ENCODE measurements at regions not wholly inside any gene's neighbourhood (a gene's known extent, or its start where the extent isn't known, plus 50 kb on each side); places are given as distances from the start of the nearest gene placed in this dataset.

GRCh38 chr11:115050756-115051155, 372.4 kb downstream of the NXPE2 start:
- DNase-seq (ENCODE audit: low spot score): no peak
- TF ChIP-seq YY1 (IDR thresholded peaks at IDR 0.05): no peak
- no peak for TF ChIP-seq MAX (IDR thresholded peaks at IDR 0.05)
- TF ChIP-seq HNF4A (conservative IDR thresholded peaks at IDR 0.05): no peak
- no peak for TF ChIP-seq NR2F2 (IDR thresholded peaks at IDR 0.05)
- TF ChIP-seq JUND (IDR thresholded peaks at IDR 0.05): no peak
- TF ChIP-seq RXRA (IDR thresholded peaks at IDR 0.05): no peak
- TF ChIP-seq GABPA (IDR thresholded peaks at IDR 0.05 in 1 of 2, conservative IDR thresholded peaks at IDR 0.05 in 1 of 2): no peak
- TF ChIP-seq SP1 (IDR thresholded peaks at IDR 0.05): no peak
- TF ChIP-seq RAD21 (IDR thresholded peaks at IDR 0.05): no peak
- no peak for TF ChIP-seq ATF3 (IDR thresholded peaks at IDR 0.05)
- TF ChIP-seq FOXA1 (IDR thresholded peaks at IDR 0.05): no peak
- no peak for TF ChIP-seq CTCF (IDR thresholded peaks at IDR 0.05; ENCODE audit: low read depth, low read length, missing input control)
- TF ChIP-seq, protein P1, sequence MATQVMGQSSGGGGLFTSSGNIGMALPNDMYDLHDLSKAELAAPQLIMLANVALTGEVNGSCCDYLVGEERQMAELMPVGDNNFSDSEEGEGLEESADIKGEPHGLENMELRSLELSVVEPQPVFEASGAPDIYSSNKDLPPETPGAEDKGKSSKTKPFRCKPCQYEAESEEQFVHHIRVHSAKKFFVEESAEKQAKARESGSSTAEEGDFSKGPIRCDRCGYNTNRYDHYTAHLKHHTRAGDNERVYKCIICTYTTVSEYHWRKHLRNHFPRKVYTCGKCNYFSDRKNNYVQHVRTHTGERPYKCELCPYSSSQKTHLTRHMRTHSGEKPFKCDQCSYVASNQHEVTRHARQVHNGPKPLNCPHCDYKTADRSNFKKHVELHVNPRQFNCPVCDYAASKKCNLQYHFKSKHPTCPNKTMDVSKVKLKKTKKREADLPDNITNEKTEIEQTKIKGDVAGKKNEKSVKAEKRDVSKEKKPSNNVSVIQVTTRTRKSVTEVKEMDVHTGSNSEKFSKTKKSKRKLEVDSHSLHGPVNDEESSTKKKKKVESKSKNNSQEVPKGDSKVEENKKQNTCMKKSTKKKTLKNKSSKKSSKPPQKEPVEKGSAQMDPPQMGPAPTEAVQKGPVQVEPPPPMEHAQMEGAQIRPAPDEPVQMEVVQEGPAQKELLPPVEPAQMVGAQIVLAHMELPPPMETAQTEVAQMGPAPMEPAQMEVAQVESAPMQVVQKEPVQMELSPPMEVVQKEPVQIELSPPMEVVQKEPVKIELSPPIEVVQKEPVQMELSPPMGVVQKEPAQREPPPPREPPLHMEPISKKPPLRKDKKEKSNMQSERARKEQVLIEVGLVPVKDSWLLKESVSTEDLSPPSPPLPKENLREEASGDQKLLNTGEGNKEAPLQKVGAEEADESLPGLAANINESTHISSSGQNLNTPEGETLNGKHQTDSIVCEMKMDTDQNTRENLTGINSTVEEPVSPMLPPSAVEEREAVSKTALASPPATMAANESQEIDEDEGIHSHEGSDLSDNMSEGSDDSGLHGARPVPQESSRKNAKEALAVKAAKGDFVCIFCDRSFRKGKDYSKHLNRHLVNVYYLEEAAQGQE (IDR thresholded peaks at IDR 0.05): no peak
- TF ChIP-seq, protein P2, sequence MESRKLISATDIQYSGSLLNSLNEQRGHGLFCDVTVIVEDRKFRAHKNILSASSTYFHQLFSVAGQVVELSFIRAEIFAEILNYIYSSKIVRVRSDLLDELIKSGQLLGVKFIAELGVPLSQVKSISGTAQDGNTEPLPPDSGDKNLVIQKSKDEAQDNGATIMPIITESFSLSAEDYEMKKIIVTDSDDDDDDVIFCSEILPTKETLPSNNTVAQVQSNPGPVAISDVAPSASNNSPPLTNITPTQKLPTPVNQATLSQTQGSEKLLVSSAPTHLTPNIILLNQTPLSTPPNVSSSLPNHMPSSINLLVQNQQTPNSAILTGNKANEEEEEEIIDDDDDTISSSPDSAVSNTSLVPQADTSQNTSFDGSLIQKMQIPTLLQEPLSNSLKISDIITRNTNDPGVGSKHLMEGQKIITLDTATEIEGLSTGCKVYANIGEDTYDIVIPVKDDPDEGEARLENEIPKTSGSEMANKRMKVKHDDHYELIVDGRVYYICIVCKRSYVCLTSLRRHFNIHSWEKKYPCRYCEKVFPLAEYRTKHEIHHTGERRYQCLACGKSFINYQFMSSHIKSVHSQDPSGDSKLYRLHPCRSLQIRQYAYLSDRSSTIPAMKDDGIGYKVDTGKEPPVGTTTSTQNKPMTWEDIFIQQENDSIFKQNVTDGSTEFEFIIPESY (IDR thresholded peaks at IDR 0.05): no peak
- TF ChIP-seq FOXA2 (IDR thresholded peaks at IDR 0.05): no peak
- no peak overlapping the region for H3K9ac ChIP-seq (ENCODE audit: low read depth in 1 of 2, low read length in 2 of 2)

DNA sequence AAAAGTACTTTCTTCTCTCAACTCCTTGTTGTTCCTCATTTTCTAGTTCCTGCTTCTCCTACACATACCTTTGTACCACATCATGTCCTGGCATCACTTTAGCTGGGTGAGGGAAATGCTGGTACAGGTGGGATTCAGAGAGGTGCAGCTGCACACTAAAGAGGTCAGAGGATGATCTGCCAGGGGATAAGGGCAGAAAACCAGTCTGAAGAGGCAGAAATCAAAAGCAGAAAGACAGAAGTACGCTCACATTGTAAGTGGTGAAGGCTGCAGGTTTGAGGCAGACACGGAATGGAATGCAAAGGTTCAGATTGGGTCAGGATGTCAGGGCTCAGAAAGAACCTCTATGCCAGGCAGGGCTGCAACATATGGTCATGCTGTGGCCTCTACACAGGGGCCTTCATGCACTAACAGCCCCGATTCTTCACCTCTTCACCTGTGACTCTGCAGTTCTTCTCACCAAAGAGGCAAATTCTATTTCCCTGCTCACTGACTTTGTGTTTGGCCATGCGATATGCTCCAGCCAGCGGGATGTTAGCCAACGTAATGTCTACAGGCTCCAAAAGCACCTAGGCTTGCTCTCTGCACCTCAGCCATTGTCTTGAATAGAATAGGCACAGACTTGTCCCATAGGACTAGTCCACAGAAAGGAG, 373.7 kb downstream of the NXPE2 start:
- Histone ChIP-seq H3K27ac (ENCODE audit: low read depth in 1 of 2, low read length in 2 of 2) (no peak overlapping the region), H3K4me1 (ENCODE audit: control insufficient read depth in 4 of 4, insufficient read depth in 4 of 4, low read length in 3 of 4) (no peaks in the 10 kb centered on the region), H3K9me3 (ENCODE audit: control insufficient read depth in 4 of 4, low read length in 3 of 4) (peaks cover 2 to 7% (median 4%) of the 10 kb centered on the region in 4 donors), H3K36me3 (ENCODE audit: control insufficient read depth in 4 of 4, insufficient read depth in 3 of 4, low read depth in 1 of 4, low read length in 3 of 4) (no peaks in the 10 kb centered on the region), H3K9ac (ENCODE audit: low read depth in 1 of 2, low read length in 2 of 2) (no peak overlapping the region), H3K27me3 (ENCODE audit: control insufficient read depth in 4 of 4, insufficient read depth in 4 of 4, low read length in 3 of 4) (peaks cover 0 to 4% (median 0%) of the 10 kb centered on the region in 4 donors), H3K4me3 (ENCODE audit: low read depth in 1 of 3, low read length in 3 of 3) (no peak overlapping the region)
- WGBS: 73% methylated on average over 6 of the region's 6 CpGs
- TF ChIP-seq FOXA2 (IDR thresholded peaks at IDR 0.05): no peak
- TF ChIP-seq, protein P1 (IDR thresholded peaks at IDR 0.05): no peak
- TF ChIP-seq YY1 (IDR thresholded peaks at IDR 0.05): no peak
- TF ChIP-seq, protein P2 (IDR thresholded peaks at IDR 0.05): no peak
- TF ChIP-seq RXRA (IDR thresholded peaks at IDR 0.05): no peak
- no peak for TF ChIP-seq HNF4G (IDR thresholded peaks at IDR 0.05)
- no peak for TF ChIP-seq FOXA1 (IDR thresholded peaks at IDR 0.05)
- TF ChIP-seq TAF1 (conservative IDR thresholded peaks at IDR 0.05): no peak
- no peak for DNase-seq (ENCODE audit: low spot score)

More at GRCh38 chr11:115050756-115051155, 372.4 kb downstream of the NXPE2 start:
- Histone ChIP-seq H3K4me1 (ENCODE audit: control insufficient read depth in 4 of 4, insufficient read depth in 4 of 4, low read length in 3 of 4) (no peaks in the 10 kb centered on the region), H3K9me3 (ENCODE audit: control insufficient read depth in 4 of 4, low read length in 3 of 4) (peaks cover 0 to 2% (median under 1%) of the 10 kb centered on the region in 4 donors), H3K36me3 (ENCODE audit: control insufficient read depth in 4 of 4, insufficient read depth in 3 of 4, low read depth in 1 of 4, low read length in 3 of 4) (no peaks in the 10 kb centered on the region), H3K27me3 (ENCODE audit: control insufficient read depth in 4 of 4, insufficient read depth in 4 of 4, low read length in 3 of 4) (peaks cover 0 to 4% (median 0%) of the 10 kb centered on the region in 4 donors), H3K4me3 (ENCODE audit: low read depth in 1 of 3, low read length in 3 of 3) (no peak overlapping the region), H3K27ac (ENCODE audit: low read depth in 1 of 2, low read length in 2 of 2) (no peak overlapping the region)
- 47% methylated on average over 6 of the region's 6 CpGs for WGBS
